Panc1 (cell line): ENCODE measurements at regions not wholly inside any gene's neighbourhood (a gene's known extent, or its start where the extent isn't known, plus 50 kb on each side); places are given as distances from the start of the nearest gene placed in this dataset.

Experiments used
- ATAC-seq: fragments of 200-7000 bp; cut with Tn5 transposase; 2 replicates; pipeline ENCODE4 v1.9.1; 2020; ENCODE audit warnings: mild to moderate bottlenecking, moderate library complexity
- BruUV-seq: library from RNA; stranded (reverse); fragments of 400-500 nt; replicated peaks from 2 replicates; lab custom pipeline; 2021; lab: Mats Ljungman, UMichigan
- CTCF ChIA-PET: fragments of 300-600 bp; sonication (Branson Sonifier 250); formaldehyde crosslinking; loops from one replicate; lab custom pipeline; 2022; ENCODE audit warnings: antibody characterized with exemption; lab: Charles Lee
- POLR2A ChIA-PET: fragments of 300-600 bp; sonication (Branson Sonifier 250); formaldehyde crosslinking; loops from one replicate; lab custom pipeline; 2022; ENCODE audit warnings: antibody characterized with exemption; lab: Charles Lee
- DNase-seq: peaks from one replicate; pipeline ENCODE4 v3.0.0-alpha.2; 2010; ENCODE audit warnings: low read depth, low spot score
- H3K27ac ChIP-seq: 2 replicates; pipeline ENCODE4 v1.5.1; 2011; ENCODE audit warnings: mild to moderate bottlenecking, low read length, inconsistent platforms
- H3K27me3 ChIP-seq: fragments of 200-500 bp; sonication (Bioruptor generic); 2 replicates; pipeline ENCODE4 v1.6.0; 2014; ENCODE audit warnings: low read length, inconsistent platforms; ENCODE audit not compliant: control insufficient read depth, insufficient read depth
- H3K36me3 ChIP-seq: fragments of 200-500 bp; sonication (Bioruptor generic); 2 replicates; pipeline ENCODE4 v1.5.1; 2014; ENCODE audit warnings: inconsistent platforms, mild to moderate bottlenecking, low read length, moderate library complexity; ENCODE audit not compliant: control insufficient read depth, insufficient read depth
- H3K4me1 ChIP-seq: 2 replicates; pipeline ENCODE4 v1.5.1; 2011; ENCODE audit warnings: inconsistent platforms, mild to moderate bottlenecking, low read length, moderate library complexity; ENCODE audit not compliant: control insufficient read depth, insufficient read depth
- H3K4me3 ChIP-seq, 2 experiments: 2 replicates each; pipeline ENCODE4 v1.5.1; 2011 to 2012; ENCODE audit warnings: low read depth in 2 of 2, low read length in 2 of 2, mild to moderate bottlenecking in 2 of 2, inconsistent platforms in 1 of 2, moderate library complexity in 1 of 2
- H3K9me3 ChIP-seq: fragments of 200-500 bp; sonication (Bioruptor generic); 2 replicates; pipeline ENCODE4 v1.5.1; 2014; ENCODE audit warnings: low read depth, mild to moderate bottlenecking, inconsistent platforms, low read length, moderate library complexity; ENCODE audit not compliant: control insufficient read depth, insufficient read depth
- CTCF ChIP-seq: fragments of 450-650 bp; IDR thresholded peaks from 2 replicates; pipeline ENCODE4 v1.5.1; 2017; ENCODE audit warnings: mild to moderate bottlenecking
- POLR2AphosphoS5 ChIP-seq: IDR thresholded peaks from 2 replicates; pipeline ENCODE4 v1.6.1; 2012; ENCODE audit warnings: mild to moderate bottlenecking, low read depth, low read length, moderate library complexity
- REST ChIP-seq, 2 experiments: IDR thresholded peaks; 2 replicates each; pipeline ENCODE4 v1.6.1; 2011 to 2012; ENCODE audit warnings: low read depth in 2 of 2, control low read depth in 1 of 2, low read length in 1 of 2, mild to moderate bottlenecking in 1 of 2, moderate library complexity in 1 of 2; ENCODE audit not compliant: insufficient read depth in 1 of 2
- SIN3A ChIP-seq: IDR thresholded peaks from 2 replicates; pipeline ENCODE4 v1.6.1; 2012; ENCODE audit warnings: low read depth, mild to moderate bottlenecking, low read length, moderate library complexity, borderline replicate concordance; ENCODE audit not compliant: insufficient read depth
- TCF7L2 ChIP-seq: IDR thresholded peaks from 2 replicates; pipeline ENCODE4 v1.6.1; 2011; ENCODE audit warnings: mild to moderate bottlenecking, low read depth, low read length, inconsistent platforms
- in situ Hi-C: cut with HindIII; loops from 2 replicates; pipeline ENCODE4 v1.10.0; 2016; ENCODE audit warnings: low sequenced_read_pairs, low pct_unique_long_range_greater_than_20kb
- intact Hi-C: fragments of 100-400 bp; cut with micrococcal nuclease; formaldehyde crosslinking; loops from one replicate; pipeline ENCODE4 v1.10.0; 2022; ENCODE audit not compliant: unreplicated experiment

GRCh38 chr2:102967451-102967850 is 205.6 kb downstream of the TMEM182 start:
- no peak for TF ChIP-seq POLR2AphosphoS5
- TF ChIP-seq CTCF = no peak
- TF ChIP-seq SIN3A = no peak
- TF ChIP-seq REST (IDR thresholded peaks at IDR 0.05; ENCODE audit: insufficient read depth in 1 of 2, low read depth in 2 of 2, low read length in 1 of 2) = no peak
- TF ChIP-seq TCF7L2 = no peak
- H3K27ac ChIP-seq = no peak overlapping the region
- no peak overlapping the region for H3K4me3 ChIP-seq
- H3K36me3 ChIP-seq = no peaks in the 10 kb centered on the region
- POLR2A ChIA-PET = no interaction called here
- H3K4me1 ChIP-seq = no peaks in the 10 kb centered on the region
- no TSS peak for BruUV-seq
- CTCF ChIA-PET = no interaction called here
- no peak for ATAC-seq
- in situ Hi-C loops (no loop called here), intact Hi-C loops (no loop called here)
- no peak for DNase-seq
- no peaks in the 10 kb centered on the region for H3K9me3 ChIP-seq
- H3K27me3 ChIP-seq = no peaks in the 10 kb centered on the region

- Histone ChIP-seq H3K36me3 (no peaks in the 10 kb centered on the region), H3K4me3 (no peak overlapping the region), H3K9me3 (no peaks in the 10 kb centered on the region), H3K27ac (no peak overlapping the region), H3K27me3 (no peaks in the 10 kb centered on the region), H3K4me1 (no peaks in the 10 kb centered on the region)
- POLR2A ChIA-PET = no interaction called here
- TF ChIP-seq CTCF = no peak
- no peak for TF ChIP-seq POLR2AphosphoS5
- no peak for TF ChIP-seq TCF7L2
- no peak for TF ChIP-seq REST (IDR thresholded peaks at IDR 0.05; ENCODE audit: insufficient read depth in 1 of 2, low read depth in 2 of 2, low read length in 1 of 2)
- TF ChIP-seq SIN3A = no peak
- no TSS peak for BruUV-seq
- ATAC-seq (no peak), DNase-seq (no peak)
- CTCF ChIA-PET = no interaction called here
- in situ Hi-C loops (no loop called here), intact Hi-C loops (no loop called here)
Observed at GRCh38 chr2:102968375-102968774, 206.5 kb downstream of the TMEM182 start.
